AG04450 (cell line): ENCODE measurements at regions not wholly inside any gene's neighbourhood (a gene's known extent, or its start where the extent isn't known, plus 50 kb on each side); places are given as distances from the start of the nearest gene placed in this dataset.

ENCODE experiments used
- CTCF ChIA-PET: fragments of 300-600, 350-600 bp; formaldehyde crosslinking; extraction: SDS; loops from one replicate; lab custom pipeline; 2022; ENCODE audit warnings: antibody characterized with exemption, inconsistent platforms; lab: Charles Lee
- POLR2A ChIA-PET: fragments of 350-600 bp; formaldehyde crosslinking; extraction: SDS; loops from one replicate; lab custom pipeline; 2021; ENCODE audit warnings: antibody characterized with exemption, inconsistent platforms; lab: Yijun Ruan, JAX
- DNase-seq: peaks from one replicate; pipeline ENCODE4 v3.0.0-alpha.2; 2011; ENCODE audit warnings: low read depth, low spot score
- H3K27ac ChIP-seq: one replicate; pipeline ENCODE4 v1.5.1; 2012; ENCODE audit warnings: low read depth, low read length, control low read depth
- H3K27me3 ChIP-seq: one replicate; pipeline ENCODE4 v1.6.0; 2012; ENCODE audit warnings: low read length; ENCODE audit not compliant: control insufficient read depth, insufficient read depth
- H3K4me3 ChIP-seq: 2 replicates; pipeline ENCODE4 v1.5.1; 2011; ENCODE audit warnings: mild to moderate bottlenecking, low read depth, low read length, control low read depth
- H3K9me3 ChIP-seq: 2 replicates; pipeline ENCODE4 v1.5.1; 2012; ENCODE audit warnings: low read length; ENCODE audit not compliant: control insufficient read depth, insufficient read depth
- TF ChIP-seq, protein P1 (sequence below): IDR thresholded peaks from 2 replicates; pipeline ENCODE4 v1.5.1; 2011; ENCODE audit warnings: low read depth, low read length, control low read depth, inconsistent platforms

DNA sequence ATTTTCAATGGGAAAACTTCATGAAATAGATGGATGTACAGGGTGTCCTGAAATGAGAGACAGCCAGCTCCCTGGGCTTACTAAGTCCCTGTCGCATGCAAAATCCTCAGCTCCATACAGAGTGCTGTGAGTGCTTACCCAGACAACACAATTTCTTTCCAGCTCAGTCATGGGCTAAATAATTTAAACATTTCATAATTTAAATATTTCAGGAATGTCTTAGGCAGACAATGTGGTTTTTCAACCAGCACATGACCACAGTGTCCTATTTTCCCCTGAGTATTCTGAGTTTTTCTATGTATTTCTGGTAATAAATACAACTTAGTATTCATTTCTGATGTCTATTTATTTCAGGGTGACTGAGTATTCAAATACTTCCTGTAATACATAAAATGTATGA, 188.5 kb upstream of the SNX2 start:
- ChIA-PET POLR2A (interaction anchor here (0.5 kb wide), 1 partner anchor 253 kb away, joined by 5 read pairs; no protein-coding TSS in a partner anchor), CTCF (interaction anchor here (0.9 kb wide), 1 partner anchor 391 kb away, joined by 3 read pairs; no protein-coding TSS in a partner anchor)
- H3K4me3 ChIP-seq, result no peak overlapping the region
- H3K27ac ChIP-seq, result no peak overlapping the region
- H3K27me3 ChIP-seq, result no peaks in the 10 kb centered on the region
- no peaks in the 10 kb centered on the region for H3K9me3 ChIP-seq
- TF ChIP-seq, protein P1, sequence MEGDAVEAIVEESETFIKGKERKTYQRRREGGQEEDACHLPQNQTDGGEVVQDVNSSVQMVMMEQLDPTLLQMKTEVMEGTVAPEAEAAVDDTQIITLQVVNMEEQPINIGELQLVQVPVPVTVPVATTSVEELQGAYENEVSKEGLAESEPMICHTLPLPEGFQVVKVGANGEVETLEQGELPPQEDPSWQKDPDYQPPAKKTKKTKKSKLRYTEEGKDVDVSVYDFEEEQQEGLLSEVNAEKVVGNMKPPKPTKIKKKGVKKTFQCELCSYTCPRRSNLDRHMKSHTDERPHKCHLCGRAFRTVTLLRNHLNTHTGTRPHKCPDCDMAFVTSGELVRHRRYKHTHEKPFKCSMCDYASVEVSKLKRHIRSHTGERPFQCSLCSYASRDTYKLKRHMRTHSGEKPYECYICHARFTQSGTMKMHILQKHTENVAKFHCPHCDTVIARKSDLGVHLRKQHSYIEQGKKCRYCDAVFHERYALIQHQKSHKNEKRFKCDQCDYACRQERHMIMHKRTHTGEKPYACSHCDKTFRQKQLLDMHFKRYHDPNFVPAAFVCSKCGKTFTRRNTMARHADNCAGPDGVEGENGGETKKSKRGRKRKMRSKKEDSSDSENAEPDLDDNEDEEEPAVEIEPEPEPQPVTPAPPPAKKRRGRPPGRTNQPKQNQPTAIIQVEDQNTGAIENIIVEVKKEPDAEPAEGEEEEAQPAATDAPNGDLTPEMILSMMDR, result no peak
- DNase-seq, result peak; percentile 8

DNA sequence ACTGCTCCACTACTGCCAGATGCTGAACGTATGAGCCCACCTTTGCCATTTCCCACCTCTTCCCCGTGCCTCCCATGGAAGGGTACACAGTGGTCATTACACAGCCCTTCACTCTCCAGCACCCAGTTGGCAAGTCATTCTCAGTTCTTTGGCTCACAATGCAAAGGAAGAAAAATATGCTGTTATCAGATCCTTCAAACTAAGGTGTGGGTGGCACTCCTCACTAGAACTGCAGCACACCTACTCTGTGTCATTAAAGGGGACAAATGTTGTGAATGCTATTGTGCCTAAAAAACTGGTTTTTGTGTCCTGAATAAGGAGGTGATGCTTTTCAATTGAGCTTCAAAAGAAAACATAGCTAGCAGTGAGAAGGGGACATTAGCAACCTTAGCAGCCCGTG, 183.1 kb upstream of the SNX2 start:
- Histone ChIP-seq H3K9me3 (no peaks in the 10 kb centered on the region), H3K4me3 (no peak overlapping the region), H3K27ac (no peak overlapping the region), H3K27me3 (no peaks in the 10 kb centered on the region)
- ChIA-PET POLR2A (no interaction called here), CTCF (no interaction called here)
- no peak for DNase-seq
- TF ChIP-seq, protein P1, result no peak

DNA sequence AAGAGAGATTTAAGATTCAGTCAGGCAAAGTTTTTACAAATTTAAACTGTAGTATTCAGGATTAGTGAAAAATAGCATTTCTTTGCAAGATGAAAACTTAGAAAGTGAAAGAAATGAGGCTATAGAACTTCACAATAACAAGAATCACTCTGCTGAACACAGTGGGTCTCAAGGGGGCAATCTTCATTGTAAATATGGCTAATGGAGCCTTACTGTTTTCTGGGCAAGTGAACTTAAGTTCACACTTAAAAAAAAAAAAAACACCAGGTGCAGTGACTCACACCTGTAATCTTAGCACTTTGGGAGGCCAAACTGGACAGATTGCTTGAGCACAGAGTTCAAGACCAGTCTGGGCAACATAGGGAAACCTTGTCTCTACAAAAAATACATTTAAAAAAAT, 175.9 kb upstream of the SNX2 start:
- Histone ChIP-seq H3K4me3 (no peak overlapping the region), H3K9me3 (no peaks in the 10 kb centered on the region; the same call in 1 of the 2 replicates), H3K27me3 (no peaks in the 10 kb centered on the region), H3K27ac (no peak overlapping the region)
- ChIA-PET CTCF (no interaction called here), POLR2A (no interaction called here)
- no peak for DNase-seq
- TF ChIP-seq, protein P1, result no peak

DNA sequence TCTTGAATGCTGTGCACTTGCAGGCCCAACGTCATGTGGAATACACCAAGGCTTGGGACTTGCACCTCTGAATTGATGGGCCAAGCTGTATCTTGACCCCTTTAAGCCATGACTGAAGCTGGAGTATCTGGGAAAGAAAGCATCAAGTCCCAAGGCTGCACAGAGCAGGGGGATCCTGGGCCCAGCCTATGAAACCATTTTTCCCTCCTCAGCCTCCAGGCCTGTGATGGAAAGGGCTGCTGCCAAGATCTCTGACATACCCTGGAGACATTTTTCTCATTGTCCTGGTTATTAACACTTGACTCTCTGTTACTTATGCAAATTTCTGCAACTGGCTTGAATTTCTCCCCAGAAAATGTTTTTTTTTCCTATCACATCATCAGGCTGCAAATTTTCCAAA, 174.0 kb upstream of the SNX2 start:
- H3K9me3 ChIP-seq, result no peaks in the 10 kb centered on the region; the same call in 1 of the 2 replicates
- H3K27me3 ChIP-seq, result no peaks in the 10 kb centered on the region
- DNase-seq, result no peak
- ChIA-PET POLR2A (no interaction called here), CTCF (no interaction called here)
- H3K4me3 ChIP-seq, result no peak overlapping the region
- H3K27ac ChIP-seq, result no peak overlapping the region
- TF ChIP-seq, protein P1, result no peak

DNA sequence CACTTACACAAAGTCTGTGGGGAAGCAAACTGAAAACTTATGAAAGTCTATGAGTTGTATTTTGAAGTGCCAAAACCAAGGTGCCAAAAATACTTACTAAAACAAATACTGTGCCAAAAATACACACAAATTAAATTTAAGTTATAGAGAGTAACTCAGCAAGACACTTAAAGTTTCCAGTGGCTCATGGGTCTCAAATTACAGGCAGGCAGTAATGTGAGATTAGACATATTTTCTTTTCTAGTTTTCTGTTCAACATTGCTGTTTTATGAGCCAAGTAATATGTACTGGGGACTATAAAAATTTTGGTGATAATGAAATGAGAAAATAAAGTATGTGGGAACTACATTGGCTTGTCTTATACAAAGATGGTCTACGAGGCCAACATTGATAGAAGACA, 172.2 kb upstream of the SNX2 start:
- CTCF ChIA-PET, result no interaction called here
- POLR2A ChIA-PET, result no interaction called here
- H3K9me3 ChIP-seq, result no peaks in the 10 kb centered on the region; the same call in 1 of the 2 replicates
- H3K27ac ChIP-seq, result no peak overlapping the region
- DNase-seq, result no peak
- H3K4me3 ChIP-seq, result no peak overlapping the region
- TF ChIP-seq, protein P1, result no peak
- no peaks in the 10 kb centered on the region for H3K27me3 ChIP-seq
